ENCODE measurements at regions not wholly inside any gene's neighbourhood (a gene's known extent, or its start where the extent isn't known, plus 50 kb on each side); places are given as distances from the start of the nearest gene placed in this dataset.

DNA sequence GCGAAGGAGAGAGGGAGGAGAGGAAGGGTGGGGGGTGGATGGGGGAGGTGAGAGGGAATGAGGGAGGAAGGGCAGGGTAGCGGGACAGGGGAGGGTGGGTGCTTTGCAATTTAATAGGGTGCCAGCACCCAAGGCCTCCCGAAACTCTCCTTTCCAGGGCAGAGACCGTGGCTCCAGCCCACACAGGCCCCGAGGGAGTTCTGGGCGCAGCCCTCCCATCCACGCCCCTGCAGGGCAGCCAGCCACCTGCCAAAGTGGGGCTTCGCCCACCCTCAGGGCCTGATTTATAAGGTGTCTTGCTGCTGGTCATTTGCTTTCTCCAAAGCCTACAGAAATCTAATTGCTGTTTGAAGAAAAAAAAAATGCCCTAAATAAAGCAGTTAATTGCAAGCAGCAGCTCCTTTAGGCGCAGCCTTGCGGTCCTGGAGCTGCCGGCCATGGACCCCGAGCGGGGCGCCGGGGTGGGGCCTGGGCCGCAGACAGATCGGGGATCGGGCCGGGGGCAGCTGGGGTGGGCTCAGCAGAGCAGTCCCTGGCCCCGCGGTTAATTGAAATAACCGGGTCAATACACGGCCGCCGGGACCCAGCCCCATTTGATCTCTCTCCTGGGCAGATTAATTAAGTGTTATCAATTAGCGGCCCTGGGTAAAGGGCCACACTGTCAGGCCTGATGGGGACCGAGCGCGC, 106.0 kb upstream of the NKX1-1 start:
- Histone ChIP-seq H3K9me3 (no peaks in the 10 kb centered on the region), H3K36me3 (no peaks in the 10 kb centered on the region), H3K4me1 (peaks cover 0 to 10% (median 3%) of the 10 kb centered on the region in 4 donors), H3K4me3 (no peak overlapping the region), H3K27me3 (peaks cover 0 to 11% of the 10 kb centered on the region in 2 donors), H3K27ac (no peak overlapping the region)
- no peak for TF ChIP-seq POLR2A (IDR thresholded peaks at IDR 0.05)
- TF ChIP-seq, protein P1, sequence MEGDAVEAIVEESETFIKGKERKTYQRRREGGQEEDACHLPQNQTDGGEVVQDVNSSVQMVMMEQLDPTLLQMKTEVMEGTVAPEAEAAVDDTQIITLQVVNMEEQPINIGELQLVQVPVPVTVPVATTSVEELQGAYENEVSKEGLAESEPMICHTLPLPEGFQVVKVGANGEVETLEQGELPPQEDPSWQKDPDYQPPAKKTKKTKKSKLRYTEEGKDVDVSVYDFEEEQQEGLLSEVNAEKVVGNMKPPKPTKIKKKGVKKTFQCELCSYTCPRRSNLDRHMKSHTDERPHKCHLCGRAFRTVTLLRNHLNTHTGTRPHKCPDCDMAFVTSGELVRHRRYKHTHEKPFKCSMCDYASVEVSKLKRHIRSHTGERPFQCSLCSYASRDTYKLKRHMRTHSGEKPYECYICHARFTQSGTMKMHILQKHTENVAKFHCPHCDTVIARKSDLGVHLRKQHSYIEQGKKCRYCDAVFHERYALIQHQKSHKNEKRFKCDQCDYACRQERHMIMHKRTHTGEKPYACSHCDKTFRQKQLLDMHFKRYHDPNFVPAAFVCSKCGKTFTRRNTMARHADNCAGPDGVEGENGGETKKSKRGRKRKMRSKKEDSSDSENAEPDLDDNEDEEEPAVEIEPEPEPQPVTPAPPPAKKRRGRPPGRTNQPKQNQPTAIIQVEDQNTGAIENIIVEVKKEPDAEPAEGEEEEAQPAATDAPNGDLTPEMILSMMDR (IDR thresholded peaks at IDR 0.05): no peak
- no peak for DNase-seq

DNA sequence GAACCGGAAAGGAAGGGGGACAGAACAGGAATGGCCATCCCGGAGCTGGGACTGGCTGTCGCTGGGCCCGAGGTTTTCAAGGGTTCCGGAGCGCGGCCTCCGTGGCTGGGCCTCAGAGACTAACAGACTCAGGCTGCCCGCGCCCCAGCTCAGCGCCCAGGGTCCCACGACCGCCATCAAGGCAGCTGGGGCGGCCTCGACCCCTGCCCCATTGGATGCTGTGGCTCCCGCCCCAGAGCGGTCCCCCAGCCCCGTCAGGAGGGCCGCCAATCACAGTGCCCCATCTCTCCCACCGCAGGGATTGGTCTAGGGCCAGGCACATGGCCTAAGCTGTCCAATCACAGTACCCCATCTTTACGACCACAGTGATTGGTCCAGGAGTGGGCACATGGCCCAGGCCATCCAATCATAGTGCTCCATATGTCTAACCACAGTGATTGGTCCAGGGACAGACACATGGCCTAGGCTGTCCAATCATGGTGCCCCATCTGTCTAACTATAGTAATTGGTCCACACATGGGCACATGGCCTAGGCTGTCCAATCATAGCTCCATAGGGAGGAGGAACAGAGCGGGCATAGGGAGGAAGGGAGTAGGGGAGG, 105.3 kb upstream of the NKX1-1 start:
- Histone ChIP-seq H3K27me3 (peaks cover 0 to 11% of the 10 kb centered on the region in 2 donors), H3K4me3 (no peak overlapping the region), H3K36me3 (no peaks in the 10 kb centered on the region), H3K9me3 (no peaks in the 10 kb centered on the region), H3K27ac (no peak overlapping the region), H3K4me1 (peaks cover 0 to 10% (median 3%) of the 10 kb centered on the region in 4 donors)
- DNase-seq: no peak
- TF ChIP-seq, protein P1 (IDR thresholded peaks at IDR 0.05): no peak
- no peak for TF ChIP-seq POLR2A (IDR thresholded peaks at IDR 0.05)

DNA sequence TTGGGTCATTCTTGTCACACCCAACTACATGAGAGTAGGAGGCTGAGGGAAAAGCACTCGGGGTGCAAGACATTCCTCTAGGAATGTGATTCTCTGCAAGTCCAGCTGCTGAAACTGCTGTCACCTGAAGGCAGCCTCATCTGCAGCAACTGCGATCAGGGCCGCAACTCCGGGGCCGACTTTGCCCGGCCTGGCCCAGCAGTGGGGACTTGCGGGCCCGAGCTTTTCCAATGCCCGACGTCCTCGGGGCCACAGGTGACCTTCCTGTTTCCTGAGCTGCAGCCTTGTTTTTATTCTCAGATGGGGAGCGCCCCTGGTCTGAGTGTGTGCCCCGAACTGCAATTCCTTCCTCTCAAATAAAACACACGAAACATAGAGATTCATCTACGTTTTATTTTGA, 104.7 kb upstream of the NKX1-1 start:
- no peaks in the 10 kb centered on the region for H3K36me3 ChIP-seq
- no peak overlapping the region for H3K4me3 ChIP-seq
- H3K9me3 ChIP-seq: no peaks in the 10 kb centered on the region
- H3K27ac ChIP-seq: no peak overlapping the region
- H3K27me3 ChIP-seq: peaks cover 0 to 11% of the 10 kb centered on the region in 2 donors
- no peak for DNase-seq
- TF ChIP-seq POLR2A (IDR thresholded peaks at IDR 0.05): no peak
- TF ChIP-seq, protein P1 (IDR thresholded peaks at IDR 0.05): no peak
- peaks cover 0 to 10% (median 3%) of the 10 kb centered on the region in 4 donors for H3K4me1 ChIP-seq

- Histone ChIP-seq H3K27me3 (peaks cover 0 to 11% of the 10 kb centered on the region in 2 donors), H3K27ac (no peak overlapping the region), H3K36me3 (no peaks in the 10 kb centered on the region), H3K4me1 (peaks cover 0 to 10% (median 3%) of the 10 kb centered on the region in 4 donors), H3K9me3 (no peaks in the 10 kb centered on the region), H3K4me3 (no peak overlapping the region)
- TF ChIP-seq, protein P1 (IDR thresholded peaks at IDR 0.05): no peak
- TF ChIP-seq POLR2A (IDR thresholded peaks at IDR 0.05): no peak
- DNase-seq: no peak
Measured at GRCh38 chr4:1509366-1509765, 103.1 kb upstream of the NKX1-1 start.

DNA sequence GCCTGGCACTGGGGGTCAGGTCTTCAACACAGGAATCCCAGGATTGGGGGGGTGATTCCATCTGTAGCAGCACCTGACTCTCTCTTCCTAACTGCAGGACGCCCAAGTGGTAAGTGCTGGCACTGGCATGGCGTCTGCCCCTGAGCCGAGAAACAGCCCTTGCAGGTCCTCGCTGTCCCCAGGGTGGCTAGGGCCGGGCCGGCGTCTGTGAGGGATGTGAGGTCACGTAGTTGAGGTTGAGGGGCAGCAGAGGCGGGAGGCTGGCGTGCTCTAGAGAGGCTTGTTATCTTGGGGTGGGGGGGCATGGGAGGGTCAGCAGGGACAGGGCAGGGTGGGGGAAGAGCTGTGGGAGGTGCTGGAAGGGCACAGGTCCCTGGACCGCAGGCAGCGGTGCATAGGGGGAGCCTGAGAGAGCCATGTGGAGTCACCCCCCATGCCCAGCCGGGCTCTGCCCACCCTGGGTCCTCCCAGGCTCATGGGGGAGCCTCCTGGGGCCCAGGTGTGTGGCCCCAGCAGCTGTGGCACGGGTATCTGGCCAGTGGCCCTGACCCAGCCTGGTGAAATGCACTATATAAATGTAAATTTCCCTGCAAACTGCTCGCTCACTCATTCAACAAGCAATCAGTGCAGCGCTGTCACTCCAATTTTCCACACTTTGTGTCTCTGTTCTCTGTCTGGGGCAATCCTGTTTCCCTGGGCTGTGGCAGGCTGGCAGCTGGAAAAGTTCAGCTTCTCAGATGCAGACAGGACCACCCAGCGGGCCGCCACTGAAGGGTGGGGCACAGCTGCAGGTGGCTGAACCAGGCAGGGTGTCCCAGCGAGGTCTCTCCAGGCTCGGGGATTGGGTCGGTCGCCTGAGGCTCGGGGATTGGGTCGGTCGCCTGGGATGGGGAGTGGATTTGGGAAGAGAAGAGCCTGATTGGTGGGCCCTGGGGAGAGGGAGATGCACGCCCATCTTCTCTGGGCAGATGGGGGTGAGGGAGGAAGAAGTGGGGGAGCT, 102.2 kb upstream of the NKX1-1 start:
- Histone ChIP-seq H3K4me1 (peaks cover 0 to 10% (median 3%) of the 10 kb centered on the region in 4 donors), H3K27me3 (peaks cover 0 to 8% of the 10 kb centered on the region in 2 donors), H3K4me3 (no peak overlapping the region), H3K27ac (no peak overlapping the region), H3K9me3 (no peaks in the 10 kb centered on the region), H3K36me3 (no peaks in the 10 kb centered on the region)
- TF ChIP-seq, protein P1 (IDR thresholded peaks at IDR 0.05): no peak
- no peak for TF ChIP-seq POLR2A (IDR thresholded peaks at IDR 0.05)
- DNase-seq: peak in 1 of 3 donors; percentile 31

Data from Peyer's patch (tissue), 4 donors.